ENCODE measurements at regions not wholly inside any gene's neighbourhood (a gene's known extent, or its start where the extent isn't known, plus 50 kb on each side); places are given as distances from the start of the nearest gene placed in this dataset.
"Not testable (repeated sequence)": the region's sequence is repeated elsewhere in the genome, so short reads cannot be mapped to it uniquely, and the experiment has no call there.

DNA sequence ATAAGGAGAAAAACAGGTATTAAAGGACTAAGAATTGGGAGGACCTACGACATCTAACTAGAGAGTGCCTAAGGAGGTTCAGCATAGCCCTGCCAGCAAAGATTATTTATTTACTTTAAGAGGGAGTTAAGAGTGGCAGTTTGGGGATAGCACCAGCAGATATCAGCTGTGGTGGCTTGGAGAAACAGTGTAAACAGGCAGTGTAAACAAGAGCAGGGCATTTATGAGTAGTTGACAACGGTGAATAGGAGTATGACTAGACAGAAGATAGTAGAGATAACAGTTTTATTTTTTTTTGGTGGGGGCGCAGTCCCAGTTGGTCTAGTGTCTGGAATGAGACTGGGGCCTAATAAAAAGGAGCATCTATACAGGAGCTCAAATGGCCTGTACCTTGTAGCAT lies 115.2 kb downstream of the PCDH10 start:
- H3K27ac ChIP-seq; H3K4me1 ChIP-seq (replicated peaks in 1 of 2); in situ Hi-C loops (cut with MboI; ENCODE audit: low pct_unique_long_range_greater_than_20kb in 2 of 9, low sequenced_read_pairs in 9 of 9, unreplicated experiment in 9 of 9); ATAC-seq (replicated peaks in 6 of 8); H3K4me3 ChIP-seq: not testable (repeated sequence)
- 0 to 100% (median 100%) methylated on average over 1 to 3 of the region's 3 CpGs; no CpG with 5 or more reads in 1 of the 10 experiments for WGBS, 10 experiments

DNA sequence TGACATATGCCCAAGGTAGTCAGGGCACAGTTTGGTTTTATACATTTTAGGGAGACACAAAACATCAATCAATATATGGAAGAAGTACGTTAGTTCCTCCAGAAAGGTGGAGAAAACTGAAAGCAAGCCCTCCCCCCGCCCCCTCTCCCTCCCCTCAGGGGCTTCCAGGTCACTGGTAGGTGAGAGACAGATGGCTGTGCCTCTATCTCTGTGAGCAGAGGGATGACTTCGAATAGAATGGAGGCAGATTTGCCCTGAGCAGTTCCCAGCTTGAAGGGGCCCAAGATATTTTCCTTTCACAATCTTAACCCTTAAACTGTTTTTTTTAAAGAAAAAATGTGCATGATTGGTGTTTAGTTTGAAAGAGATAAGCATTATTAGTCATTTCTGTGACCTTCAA lies 114.0 kb downstream of the PCDH10 start:
- Histone ChIP-seq H3K27ac (no peak overlapping the region), H3K4me3 (no peak overlapping the region), H3K4me1 (replicated peaks in 1 of 2) (no peaks in the 10 kb centered on the region)
- in situ Hi-C loops (cut with MboI; ENCODE audit: low pct_unique_long_range_greater_than_20kb in 2 of 9, low sequenced_read_pairs in 9 of 9, unreplicated experiment in 9 of 9): no loop called here
- ATAC-seq (replicated peaks in 6 of 8): no peak
- WGBS, 10 experiments: 14 to 89% (median 65%) methylated on average over 1 to 2 of the region's 3 CpGs; no CpG with 5 or more reads in 4 of the 10 experiments

- ATAC-seq (replicated peaks in 6 of 8): no peak
- in situ Hi-C loops (cut with MboI; ENCODE audit: low pct_unique_long_range_greater_than_20kb in 2 of 9, low sequenced_read_pairs in 9 of 9, unreplicated experiment in 9 of 9): no loop called here
- 0 to 96% (median 70%) methylated on average over 1 to 2 of the region's 2 CpGs; no CpG with 5 or more reads in 2 of the 10 experiments for WGBS, 10 experiments
- H3K4me3 ChIP-seq: no peak overlapping the region
- H3K4me1 ChIP-seq (replicated peaks in 1 of 2): no peaks in the 10 kb centered on the region
- no peak overlapping the region for H3K27ac ChIP-seq
These were observed 98.8 kb downstream of the PCDH10 start for GRCh38 chr4:133247861-133248260.

- Histone ChIP-seq H3K27ac (no peak overlapping the region), H3K4me3 (no peak overlapping the region), H3K4me1 (replicated peaks in 1 of 2) (no peaks in the 10 kb centered on the region)
- 86 to 100% (median 100%) methylated on average over 1 of the region's 1 CpG; no CpG with 5 or more reads in 2 of the 10 experiments for WGBS, 10 experiments
- ATAC-seq (replicated peaks in 6 of 8): no peak
- in situ Hi-C loops (cut with MboI; ENCODE audit: low pct_unique_long_range_greater_than_20kb in 2 of 9, low sequenced_read_pairs in 9 of 9, unreplicated experiment in 9 of 9): no loop called here
These were observed 96.1 kb downstream of the PCDH10 start for GRCh38 chr4:133245226-133245625.
